B cell (primary cell): ENCODE measurements at regions not wholly inside any gene's neighbourhood (a gene's known extent, or its start where the extent isn't known, plus 50 kb on each side); places are given as distances from the start of the nearest gene placed in this dataset.

Experiments
- EZH2 ChIP-seq: IDR thresholded peaks from 2 replicates; pipeline ENCODE4 v1.6.1; 2012; ENCODE audit warnings: borderline replicate concordance, low read depth, mild to moderate bottlenecking, moderate library complexity, low read length; ENCODE audit not compliant: insufficient read depth, poor library complexity, severe bottlenecking
- TF ChIP-seq, protein P1 (sequence below): fragments of 200-600 bp; IDR thresholded peaks from one replicate; pipeline ENCODE4 v1.8.0; 2022; ENCODE audit warnings: antibody characterized with exemption, mild to moderate bottlenecking

DNA sequence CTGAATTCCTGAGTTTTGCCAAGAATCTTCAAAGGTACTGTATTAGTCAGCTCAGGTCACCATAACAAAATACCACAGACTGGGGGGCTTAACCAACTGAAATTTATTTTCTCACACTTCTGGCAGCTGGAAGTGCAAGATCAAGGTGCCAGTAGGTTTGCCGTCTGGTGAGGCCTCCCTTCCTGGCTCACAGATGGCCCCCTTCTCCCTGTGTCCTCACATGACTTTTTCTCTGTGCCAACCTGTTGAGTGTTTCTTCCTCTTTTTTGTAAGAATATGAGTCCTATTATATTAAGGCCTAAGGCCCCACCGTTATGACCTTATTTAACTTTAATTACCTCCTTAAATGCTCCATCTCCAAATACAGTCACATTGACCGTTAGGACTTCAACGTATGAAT lies 156.1 kb upstream of the KIF2A start:
- no peak for TF ChIP-seq EZH2
- TF ChIP-seq, protein P1, sequence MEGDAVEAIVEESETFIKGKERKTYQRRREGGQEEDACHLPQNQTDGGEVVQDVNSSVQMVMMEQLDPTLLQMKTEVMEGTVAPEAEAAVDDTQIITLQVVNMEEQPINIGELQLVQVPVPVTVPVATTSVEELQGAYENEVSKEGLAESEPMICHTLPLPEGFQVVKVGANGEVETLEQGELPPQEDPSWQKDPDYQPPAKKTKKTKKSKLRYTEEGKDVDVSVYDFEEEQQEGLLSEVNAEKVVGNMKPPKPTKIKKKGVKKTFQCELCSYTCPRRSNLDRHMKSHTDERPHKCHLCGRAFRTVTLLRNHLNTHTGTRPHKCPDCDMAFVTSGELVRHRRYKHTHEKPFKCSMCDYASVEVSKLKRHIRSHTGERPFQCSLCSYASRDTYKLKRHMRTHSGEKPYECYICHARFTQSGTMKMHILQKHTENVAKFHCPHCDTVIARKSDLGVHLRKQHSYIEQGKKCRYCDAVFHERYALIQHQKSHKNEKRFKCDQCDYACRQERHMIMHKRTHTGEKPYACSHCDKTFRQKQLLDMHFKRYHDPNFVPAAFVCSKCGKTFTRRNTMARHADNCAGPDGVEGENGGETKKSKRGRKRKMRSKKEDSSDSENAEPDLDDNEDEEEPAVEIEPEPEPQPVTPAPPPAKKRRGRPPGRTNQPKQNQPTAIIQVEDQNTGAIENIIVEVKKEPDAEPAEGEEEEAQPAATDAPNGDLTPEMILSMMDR: no peak
